HEK293T (cell line): ENCODE measurements at regions not wholly inside any gene's neighbourhood (a gene's known extent, or its start where the extent isn't known, plus 50 kb on each side); places are given as distances from the start of the nearest gene placed in this dataset.

Source experiments
- CTCF ChIA-PET: fragments of 350-600 bp; formaldehyde crosslinking; extraction: SDS; loops from one replicate; lab custom pipeline; 2021; ENCODE audit warnings: antibody characterized with exemption, inconsistent platforms; lab: Yijun Ruan, JAX
- POLR2A ChIA-PET: fragments of 350-600 bp; formaldehyde crosslinking; extraction: SDS; loops from one replicate; lab custom pipeline; 2020; ENCODE audit warnings: antibody characterized with exemption, inconsistent platforms; lab: Yijun Ruan, JAX
- DNase-seq: peaks from one replicate; pipeline ENCODE4 v3.0.0; 2012; ENCODE audit warnings: mixed read lengths; ENCODE audit errors: extremely low spot score
- ARNT ChIP-seq: fragments of 450-650 bp; IDR thresholded peaks from 2 replicates; pipeline ENCODE4 v1.6.1; 2017; ENCODE audit warnings: mild to moderate bottlenecking
- BHLHE40 ChIP-seq: fragments of 450-650 bp; IDR thresholded peaks from 2 replicates; pipeline ENCODE4 v1.6.1; 2016; ENCODE audit warnings: mild to moderate bottlenecking, moderate library complexity, borderline replicate concordance
- CTBP1 ChIP-seq: fragments of 450-650 bp; IDR thresholded peaks from 2 replicates; pipeline ENCODE4 v1.6.1; 2016; ENCODE audit warnings: borderline replicate concordance
- ELF4 ChIP-seq: fragments of 450-650 bp; IDR thresholded peaks from 2 replicates; pipeline ENCODE4 v1.6.1; 2017; ENCODE audit warnings: antibody characterized with exemption
- FOXA1 ChIP-seq: fragments of 450-650 bp; IDR thresholded peaks from 2 replicates; pipeline ENCODE4 v1.6.1; 2016; ENCODE audit warnings: mild to moderate bottlenecking
- FOXK2 ChIP-seq: fragments of 450-650 bp; IDR thresholded peaks from 2 replicates; pipeline ENCODE4 v1.6.1; 2016; ENCODE audit warnings: mild to moderate bottlenecking
- FOXM1 ChIP-seq: fragments of 450-650 bp; IDR thresholded peaks from 2 replicates; pipeline ENCODE4 v1.6.1; 2017; ENCODE audit warnings: mild to moderate bottlenecking, borderline replicate concordance
- HDGF ChIP-seq: fragments of 450-650 bp; IDR thresholded peaks from 2 replicates; pipeline ENCODE4 v1.6.1; 2017; ENCODE audit warnings: antibody characterized with exemption, borderline replicate concordance
- L3MBTL2 ChIP-seq: fragments of 450-650 bp; conservative IDR thresholded peaks from 2 replicates; pipeline ENCODE4 v1.6.1; 2016; ENCODE audit warnings: mild to moderate bottlenecking
- LEF1 ChIP-seq: fragments of 450-650 bp; IDR thresholded peaks from 2 replicates; pipeline ENCODE4 v1.6.1; 2017; ENCODE audit warnings: mild to moderate bottlenecking, borderline replicate concordance
- NFRKB ChIP-seq: fragments of 450-650 bp; IDR thresholded peaks from 2 replicates; pipeline ENCODE4 v1.6.1; 2016; ENCODE audit warnings: mild to moderate bottlenecking, moderate library complexity
- PKNOX1 ChIP-seq: fragments of 450-650 bp; IDR thresholded peaks from 2 replicates; pipeline ENCODE4 v1.6.1; 2016
- SP1 ChIP-seq: fragments of 450-650 bp; IDR thresholded peaks from 2 replicates; pipeline ENCODE4 v1.6.1; 2017
- SUZ12 ChIP-seq: fragments of 450-650 bp; IDR thresholded peaks from 2 replicates; pipeline ENCODE4 v1.6.1; 2016; ENCODE audit warnings: mild to moderate bottlenecking
- TARDBP ChIP-seq: fragments of 450-650 bp; IDR thresholded peaks from 2 replicates; pipeline ENCODE4 v1.6.1; 2016
- ZNF384 ChIP-seq: fragments of 450-650 bp; IDR thresholded peaks from 2 replicates; pipeline ENCODE4 v1.6.1; 2016

GRCh38 chr12:74456431-74456830 lies 81.2 kb upstream of the ATXN7L3B start:
- ChIA-PET POLR2A (no interaction called here), CTCF (no interaction called here)
- DNase-seq = no peak
- TF ChIP-seq LEF1 (no peak), ZNF384 (no peak), FOXK2 (no peak), SUZ12 (no peak), L3MBTL2 (no peak), CTBP1 (no peak), SP1 (no peak), TARDBP (no peak)

- TF ChIP-seq NFRKB = no peak
- TF ChIP-seq SUZ12 = no peak
- no peak for TF ChIP-seq PKNOX1
- TF ChIP-seq LEF1 = no peak
- no peak for TF ChIP-seq HDGF
- TF ChIP-seq FOXM1 = no peak
- no peak for TF ChIP-seq ZNF384
- TF ChIP-seq L3MBTL2 = no peak
- no peak for TF ChIP-seq FOXA1
- TF ChIP-seq TARDBP = no peak
- TF ChIP-seq CTBP1 = no peak
- TF ChIP-seq SP1 = no peak
- no peak for TF ChIP-seq ARNT
- TF ChIP-seq ELF4 = no peak
- POLR2A ChIA-PET = no interaction called here
- CTCF ChIA-PET = no interaction called here
- no peak for DNase-seq
Observed at GRCh38 chr12:74468401-74468800, 69.2 kb upstream of the ATXN7L3B start.

GRCh38 chr12:74476234-74476633 lies 61.4 kb upstream of the ATXN7L3B start:
- CTCF ChIA-PET = no interaction called here
- POLR2A ChIA-PET = no interaction called here
- no peak for DNase-seq
- TF ChIP-seq SUZ12 (no peak), FOXK2 (no peak), BHLHE40 (no peak), L3MBTL2 (no peak)

GRCh38 chr12:74481078-74481477 lies 56.6 kb upstream of the ATXN7L3B start:
- POLR2A ChIA-PET = no interaction called here

GRCh38 chr12:74482115-74482514 lies 55.5 kb upstream of the ATXN7L3B start:
- POLR2A ChIA-PET = no interaction called here
- TF ChIP-seq NFRKB (no peak), ELF4 (no peak), SUZ12 (no peak), PKNOX1 (no peak), SP1 (no peak), FOXM1 (no peak), HDGF (no peak), ZNF384 (no peak), FOXA1 (no peak), TARDBP (no peak), LEF1 (no peak), FOXK2 (no peak)
- CTCF ChIA-PET = no interaction called here
- no peak for DNase-seq

More at GRCh38 chr12:74481078-74481477, 56.6 kb upstream of the ATXN7L3B start:
- no peak for DNase-seq
- TF ChIP-seq SP1 (no peak), TARDBP (no peak), FOXK2 (no peak), NFRKB (no peak)
- CTCF ChIA-PET = no interaction called here

- POLR2A ChIA-PET = no interaction called here
- CTCF ChIA-PET = no interaction called here
- no peak for DNase-seq
- TF ChIP-seq NFRKB (no peak), LEF1 (no peak), FOXM1 (no peak), SP1 (no peak), L3MBTL2 (no peak), FOXK2 (no peak), PKNOX1 (no peak), SUZ12 (no peak), TARDBP (no peak)
Observed at GRCh38 chr12:74483057-74483456, 54.6 kb upstream of the ATXN7L3B start.
